DND-41 (cell line): ENCODE measurements at regions not wholly inside any gene's neighbourhood (a gene's known extent, or its start where the extent isn't known, plus 50 kb on each side); places are given as distances from the start of the nearest gene placed in this dataset.

Experiments used
- EZH2 ChIP-seq: IDR thresholded peaks from 3 replicates; pipeline ENCODE4 v1.6.1; 2012; ENCODE audit warnings: borderline replicate concordance, low read depth, mild to moderate bottlenecking, moderate library complexity, low read length, inconsistent platforms; ENCODE audit not compliant: severe bottlenecking
- TF ChIP-seq, protein P1 (sequence below): IDR thresholded peaks from 2 replicates; pipeline ENCODE4 v1.5.1; 2012; ENCODE audit warnings: borderline replicate concordance, low read length, moderate library complexity, mild to moderate bottlenecking; ENCODE audit not compliant: poor library complexity, severe bottlenecking; ENCODE audit errors: extremely low read depth

- TF ChIP-seq, protein P1, sequence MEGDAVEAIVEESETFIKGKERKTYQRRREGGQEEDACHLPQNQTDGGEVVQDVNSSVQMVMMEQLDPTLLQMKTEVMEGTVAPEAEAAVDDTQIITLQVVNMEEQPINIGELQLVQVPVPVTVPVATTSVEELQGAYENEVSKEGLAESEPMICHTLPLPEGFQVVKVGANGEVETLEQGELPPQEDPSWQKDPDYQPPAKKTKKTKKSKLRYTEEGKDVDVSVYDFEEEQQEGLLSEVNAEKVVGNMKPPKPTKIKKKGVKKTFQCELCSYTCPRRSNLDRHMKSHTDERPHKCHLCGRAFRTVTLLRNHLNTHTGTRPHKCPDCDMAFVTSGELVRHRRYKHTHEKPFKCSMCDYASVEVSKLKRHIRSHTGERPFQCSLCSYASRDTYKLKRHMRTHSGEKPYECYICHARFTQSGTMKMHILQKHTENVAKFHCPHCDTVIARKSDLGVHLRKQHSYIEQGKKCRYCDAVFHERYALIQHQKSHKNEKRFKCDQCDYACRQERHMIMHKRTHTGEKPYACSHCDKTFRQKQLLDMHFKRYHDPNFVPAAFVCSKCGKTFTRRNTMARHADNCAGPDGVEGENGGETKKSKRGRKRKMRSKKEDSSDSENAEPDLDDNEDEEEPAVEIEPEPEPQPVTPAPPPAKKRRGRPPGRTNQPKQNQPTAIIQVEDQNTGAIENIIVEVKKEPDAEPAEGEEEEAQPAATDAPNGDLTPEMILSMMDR = no peak
- no peak for TF ChIP-seq EZH2
Observed at GRCh38 chr4:19194672-19195071, 1057.0 kb upstream of the SLIT2 start.
